ENCODE measurements at regions not wholly inside any gene's neighbourhood (a gene's known extent, or its start where the extent isn't known, plus 50 kb on each side); places are given as distances from the start of the nearest gene placed in this dataset.

DNA sequence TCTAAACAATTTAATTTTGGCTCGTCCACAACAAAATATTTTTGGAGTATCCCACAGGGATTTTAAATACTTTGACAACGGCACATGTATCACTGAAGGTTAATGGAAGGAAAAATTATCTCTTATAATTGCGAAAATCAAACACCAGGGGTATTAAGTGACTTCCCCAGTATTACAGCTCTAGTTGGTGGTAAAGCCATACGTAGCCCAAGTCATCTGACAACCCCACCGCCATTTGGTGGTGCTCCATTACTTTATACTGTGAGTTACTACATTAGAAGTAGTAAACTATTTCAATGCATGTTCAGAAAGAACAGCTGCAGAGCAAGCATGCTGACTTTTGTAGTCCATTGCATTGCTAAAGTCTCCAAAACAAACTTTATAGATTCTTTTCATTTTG, 179.7 kb downstream of the HGF start:
- Mint-ChIP-seq H3K4me1 (no peaks in the 10 kb centered on the region), H3K4me3 (no peak overlapping the region), H3K36me3 (ENCODE audit: low read depth) (no peaks in the 10 kb centered on the region), H3K27me3 (no peaks in the 10 kb centered on the region), H3K27ac (no peak overlapping the region), H3K9me3 (no peaks in the 10 kb centered on the region)
- DNase-seq, result no peak
- intact Hi-C loops (cut with micrococcal nuclease), result no loop called here

DNA sequence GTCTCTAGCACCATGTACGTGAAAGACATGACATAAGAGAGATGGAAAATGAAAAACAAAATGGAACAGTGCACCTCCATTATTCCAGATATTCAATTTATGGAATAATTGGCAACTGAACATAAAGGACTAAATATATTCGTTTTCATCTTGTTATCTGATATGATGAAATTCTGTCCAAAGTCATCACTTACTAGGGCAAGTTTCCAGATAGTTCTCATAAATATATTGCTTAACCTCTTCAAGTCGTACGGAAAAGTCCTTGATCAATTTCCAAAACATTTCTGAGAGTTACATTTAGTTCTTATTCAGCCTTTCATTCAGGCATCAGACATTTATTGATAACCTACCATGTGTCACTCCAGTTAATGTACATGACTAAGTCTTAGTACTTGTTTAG, 185.2 kb downstream of the HGF start:
- H3K36me3 Mint-ChIP-seq (ENCODE audit: low read depth), result no peaks in the 10 kb centered on the region
- no peaks in the 10 kb centered on the region for H3K4me1 Mint-ChIP-seq
- H3K27ac Mint-ChIP-seq, result no peak overlapping the region

DNA sequence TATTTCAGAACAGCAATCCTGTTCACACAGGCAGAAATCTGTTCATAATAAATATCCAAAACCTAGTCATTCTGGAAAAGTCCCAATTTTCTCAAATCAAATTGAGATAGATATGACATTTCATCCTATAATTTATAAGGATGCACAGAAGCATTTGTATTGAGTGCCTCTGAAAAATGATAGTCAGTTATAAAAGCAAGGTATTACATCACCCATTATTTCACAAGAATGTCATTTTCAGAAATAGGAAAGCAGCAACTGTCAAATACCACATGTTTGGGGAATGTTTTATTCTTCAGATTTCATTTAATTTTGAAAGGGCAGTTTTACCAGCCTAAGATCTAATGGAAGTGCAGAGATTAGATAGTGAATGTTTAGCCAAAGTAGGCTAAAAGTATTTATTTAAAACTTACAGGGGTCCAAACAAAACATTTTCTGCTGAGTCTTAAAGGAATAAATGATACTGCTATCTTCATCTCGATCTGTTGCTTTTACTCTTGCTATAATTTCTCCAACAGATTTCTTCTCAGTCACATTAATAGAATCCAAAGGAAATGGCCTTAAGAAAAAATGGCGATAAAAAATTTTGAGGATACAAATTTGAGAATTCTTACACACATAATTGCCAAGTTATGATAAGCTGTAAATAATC, 185.8 kb downstream of the HGF start:
- H3K36me3 Mint-ChIP-seq (ENCODE audit: low read depth), result no peaks in the 10 kb centered on the region
- no peaks in the 10 kb centered on the region for H3K4me1 Mint-ChIP-seq
- no peak overlapping the region for H3K4me3 Mint-ChIP-seq
- no peak overlapping the region for H3K27ac Mint-ChIP-seq
- H3K27me3 Mint-ChIP-seq, result no peaks in the 10 kb centered on the region
- DNase-seq, result no peak
- intact Hi-C loops (cut with micrococcal nuclease), result no loop called here
- H3K9me3 Mint-ChIP-seq, result no peaks in the 10 kb centered on the region

More for the DNA sequence above, 185.2 kb downstream of the HGF start:
- Mint-ChIP-seq H3K9me3 (no peaks in the 10 kb centered on the region), H3K4me3 (no peak overlapping the region), H3K27me3 (no peaks in the 10 kb centered on the region)
- intact Hi-C loops (cut with micrococcal nuclease), result no loop called here
- DNase-seq, result no peak

DNA sequence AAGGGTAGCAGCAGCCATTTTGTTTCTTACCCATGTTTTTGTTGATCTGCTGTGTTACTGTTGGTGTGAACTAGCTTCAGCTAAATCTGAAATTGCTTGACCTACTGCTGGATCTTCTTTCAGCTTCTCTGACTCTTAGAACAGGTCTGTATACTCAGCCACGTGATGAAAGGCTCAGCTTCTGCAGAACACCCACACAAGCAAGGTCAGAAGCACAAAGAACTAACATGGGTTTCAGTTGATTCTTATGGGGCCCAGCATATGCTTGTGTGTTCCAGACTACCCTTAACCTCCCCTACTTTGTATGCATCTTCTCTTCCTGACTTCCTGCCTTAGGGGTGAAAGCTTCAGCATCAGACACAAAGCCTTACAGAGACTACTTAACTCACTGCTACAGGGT, 186.8 kb downstream of the HGF start:
- H3K4me3 Mint-ChIP-seq, result no peak overlapping the region
- no peaks in the 10 kb centered on the region for H3K9me3 Mint-ChIP-seq
- H3K27ac Mint-ChIP-seq, result no peak overlapping the region
- DNase-seq, result no peak
- no peaks in the 10 kb centered on the region for H3K4me1 Mint-ChIP-seq
- H3K36me3 Mint-ChIP-seq (ENCODE audit: low read depth), result no peaks in the 10 kb centered on the region
- no peaks in the 10 kb centered on the region for H3K27me3 Mint-ChIP-seq
- intact Hi-C loops (cut with micrococcal nuclease), result no loop called here

DNA sequence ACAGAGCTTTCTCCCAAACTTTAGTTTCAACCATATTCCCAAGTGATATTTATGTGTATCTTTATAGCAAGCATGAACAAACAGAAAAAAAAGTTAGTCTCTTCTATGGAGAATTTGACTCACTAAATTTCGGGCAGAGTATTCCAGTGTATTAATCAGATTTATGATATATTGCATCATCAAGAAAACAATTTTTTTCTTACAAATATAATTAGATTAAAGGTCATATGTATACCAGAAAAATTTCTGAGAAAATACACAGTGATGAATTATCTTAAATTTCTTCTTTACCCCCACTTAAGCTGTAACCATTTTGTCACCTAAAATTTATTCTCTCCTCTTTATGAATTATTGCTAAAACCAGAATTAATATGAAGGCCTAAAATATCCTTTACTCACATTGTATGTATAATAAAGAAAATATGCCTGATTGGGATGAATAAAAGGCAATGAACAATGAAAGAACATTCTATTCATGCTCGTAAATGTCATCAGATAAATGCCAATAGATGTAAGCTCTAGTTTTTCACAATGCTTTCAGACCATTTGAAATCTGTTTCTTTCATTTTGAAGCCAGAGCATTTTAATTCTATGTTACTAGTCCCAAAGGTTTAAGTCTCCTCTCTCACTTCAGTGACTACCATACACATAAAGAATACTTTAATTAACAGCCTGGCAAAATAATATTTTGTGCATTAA, 192.1 kb downstream of the HGF start:
- Mint-ChIP-seq H3K36me3 (ENCODE audit: low read depth) (no peaks in the 10 kb centered on the region), H3K4me1 (no peaks in the 10 kb centered on the region), H3K27ac (no peak overlapping the region), H3K27me3 (no peaks in the 10 kb centered on the region), H3K4me3 (no peak overlapping the region), H3K9me3 (no peaks in the 10 kb centered on the region)
- DNase-seq, result no peak
- intact Hi-C loops (cut with micrococcal nuclease), result no loop called here

DNA sequence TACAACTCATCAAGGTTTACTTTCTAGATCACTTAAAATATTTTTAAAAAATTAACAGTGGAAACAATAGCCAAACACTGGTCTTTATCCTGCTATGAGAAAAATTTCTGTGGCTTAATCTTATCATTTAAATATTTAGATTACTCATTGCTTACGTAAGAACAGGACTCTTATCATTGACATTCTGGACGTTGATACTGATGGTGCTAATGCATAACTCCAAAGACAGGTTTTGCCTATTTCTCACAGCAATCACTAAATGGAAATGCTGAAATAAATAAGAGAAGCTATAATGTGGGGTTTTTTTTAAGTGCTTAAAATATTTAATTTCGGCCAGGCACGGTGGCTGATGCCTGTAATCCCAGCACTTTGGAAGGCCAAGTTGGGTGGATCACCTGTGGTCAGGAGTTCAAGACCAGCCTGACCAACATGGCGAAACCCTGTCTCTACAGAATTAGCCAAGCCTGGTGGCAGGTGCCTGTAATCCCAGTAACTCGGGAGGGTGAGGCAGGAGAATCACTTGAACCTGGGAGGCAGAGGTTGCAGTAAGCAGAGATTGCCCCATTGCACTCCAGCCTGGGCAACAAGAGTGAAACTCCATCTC, 195.0 kb downstream of the HGF start:
- H3K9me3 Mint-ChIP-seq, result no peaks in the 10 kb centered on the region
- no peak overlapping the region for H3K4me3 Mint-ChIP-seq
- intact Hi-C loops (cut with micrococcal nuclease), result no loop called here

DNA sequence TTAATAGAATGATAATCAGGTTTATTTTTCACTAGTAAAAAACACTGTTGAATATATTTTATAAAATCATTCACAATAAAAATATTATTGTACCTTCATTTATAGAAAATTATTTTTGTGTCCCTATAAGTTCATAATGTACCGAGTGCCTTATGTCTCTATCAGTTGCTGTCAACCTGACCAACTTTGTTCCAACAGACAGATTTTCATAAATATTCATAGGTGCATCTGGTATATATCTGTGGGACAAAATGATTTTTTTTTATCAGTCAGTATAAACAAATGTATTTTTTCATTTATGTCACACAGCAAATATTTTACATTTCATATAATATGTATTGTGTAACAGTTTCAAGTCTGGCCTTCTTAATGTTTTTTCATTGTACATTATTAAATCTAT, 195.9 kb downstream of the HGF start:
- no peak overlapping the region for H3K4me3 Mint-ChIP-seq
- H3K27ac Mint-ChIP-seq, result no peak overlapping the region
- no peaks in the 10 kb centered on the region for H3K36me3 Mint-ChIP-seq (ENCODE audit: low read depth)
- intact Hi-C loops (cut with micrococcal nuclease), result no loop called here
- no peak for DNase-seq
- no peaks in the 10 kb centered on the region for H3K27me3 Mint-ChIP-seq
- H3K4me1 Mint-ChIP-seq, result no peaks in the 10 kb centered on the region
- H3K9me3 Mint-ChIP-seq, result no peaks in the 10 kb centered on the region

More for the DNA sequence above, 195.0 kb downstream of the HGF start:
- H3K4me1 Mint-ChIP-seq, result no peaks in the 10 kb centered on the region
- no peak for DNase-seq
- H3K27ac Mint-ChIP-seq, result no peak overlapping the region
- H3K36me3 Mint-ChIP-seq (ENCODE audit: low read depth), result no peaks in the 10 kb centered on the region
- H3K27me3 Mint-ChIP-seq, result no peaks in the 10 kb centered on the region

DNA sequence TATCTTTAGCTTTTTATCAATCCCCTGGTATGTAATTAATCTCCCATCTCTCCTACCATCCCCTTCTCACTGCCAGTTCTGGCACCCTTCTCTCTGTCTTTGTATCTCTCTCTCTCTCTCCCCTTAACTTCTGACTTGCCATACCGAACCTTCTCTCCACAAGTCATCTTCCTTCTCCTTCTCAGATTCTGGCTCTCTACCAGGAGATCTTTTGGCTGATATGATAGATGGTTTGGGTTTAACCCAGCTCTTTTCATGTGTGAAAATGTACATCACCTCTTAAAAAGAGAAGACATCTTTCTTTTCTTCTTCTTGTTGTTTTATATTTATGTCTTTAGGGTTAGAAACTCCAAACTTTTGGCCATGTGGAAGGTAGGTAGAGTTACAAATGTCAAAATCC, 196.7 kb downstream of the HGF start:
- Mint-ChIP-seq H3K27me3 (no peaks in the 10 kb centered on the region), H3K4me3 (no peak overlapping the region), H3K27ac (no peak overlapping the region), H3K4me1 (no peaks in the 10 kb centered on the region), H3K9me3 (no peaks in the 10 kb centered on the region), H3K36me3 (ENCODE audit: low read depth) (no peaks in the 10 kb centered on the region)
- no peak for DNase-seq
- intact Hi-C loops (cut with micrococcal nuclease), result no loop called here

DNA sequence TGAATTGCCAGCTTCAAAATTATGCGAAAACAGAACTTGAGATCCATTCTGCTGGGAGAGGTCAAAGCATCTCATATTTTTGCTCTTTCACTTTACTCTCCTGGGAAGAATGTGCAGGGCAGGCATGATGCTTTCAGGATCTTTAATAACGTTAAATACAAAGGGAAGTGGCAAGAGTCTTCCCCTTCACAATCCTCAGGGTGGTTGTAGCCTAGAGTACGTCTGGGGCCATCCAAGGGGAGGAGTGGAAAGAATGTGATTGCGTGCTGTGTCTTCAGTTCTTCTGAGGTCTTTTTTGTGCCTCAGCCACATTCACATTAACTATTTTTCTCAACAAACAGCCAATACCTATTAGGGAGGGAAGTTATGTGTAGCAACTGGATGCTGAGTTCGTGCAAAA, 207.3 kb downstream of the HGF start:
- H3K27me3 Mint-ChIP-seq, result no peaks in the 10 kb centered on the region
- no peaks in the 10 kb centered on the region for H3K9me3 Mint-ChIP-seq
- H3K4me3 Mint-ChIP-seq, result no peak overlapping the region
- no peaks in the 10 kb centered on the region for H3K4me1 Mint-ChIP-seq
- no peak for DNase-seq
- intact Hi-C loops (cut with micrococcal nuclease), result no loop called here
- H3K27ac Mint-ChIP-seq, result no peak overlapping the region
- H3K36me3 Mint-ChIP-seq (ENCODE audit: low read depth), result no peaks in the 10 kb centered on the region

DNA sequence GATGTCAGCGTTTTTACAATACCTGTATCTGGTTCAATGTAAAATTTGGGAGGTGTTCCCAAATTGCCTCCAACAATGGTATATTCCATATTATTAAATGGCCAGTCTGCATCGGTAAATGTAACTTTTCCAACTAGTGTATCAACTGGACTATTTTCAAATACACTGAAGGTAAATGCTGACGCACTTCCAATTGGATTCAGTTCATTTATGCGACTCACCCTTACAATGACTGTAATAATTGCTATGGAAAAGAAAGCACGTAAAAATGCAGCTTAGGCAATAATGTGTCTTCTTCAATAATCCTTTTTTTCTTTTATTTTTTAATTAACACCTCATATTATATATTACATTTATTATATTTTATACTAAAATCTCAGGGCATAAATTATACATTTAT, 209.1 kb downstream of the HGF start:
- H3K36me3 Mint-ChIP-seq (ENCODE audit: low read depth), result no peaks in the 10 kb centered on the region
- no peak for DNase-seq
- intact Hi-C loops (cut with micrococcal nuclease), result no loop called here

DNA sequence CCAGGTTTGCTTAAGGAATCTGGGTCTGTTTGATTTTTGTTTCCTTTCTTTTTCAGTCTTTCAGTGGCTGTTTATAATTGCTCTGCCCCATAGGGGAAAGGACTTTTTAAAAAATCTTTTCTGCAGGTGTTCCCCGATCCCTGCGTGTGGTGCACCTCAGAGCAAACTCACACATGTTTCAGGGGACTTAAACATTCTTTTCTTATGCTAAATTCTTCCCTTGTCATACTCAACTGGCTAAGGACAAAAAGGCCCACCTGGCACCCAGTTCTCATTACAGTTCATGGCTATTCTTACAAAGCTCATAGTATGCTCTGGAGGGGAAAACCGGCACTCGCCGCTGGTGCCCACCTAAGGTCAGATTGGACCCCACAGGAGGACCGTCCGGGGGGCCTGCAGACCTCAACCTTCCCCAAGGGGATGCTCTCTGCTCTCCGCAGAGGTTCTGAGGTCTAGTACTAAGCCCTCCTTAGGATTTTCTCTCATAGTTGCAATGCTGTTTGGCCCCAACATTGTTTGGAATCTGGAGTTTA, 220.3 kb downstream of the HGF start:
- H3K4me3 Mint-ChIP-seq, result no peak overlapping the region
- DNase-seq, result no peak
- H3K36me3 Mint-ChIP-seq (ENCODE audit: low read depth), result no peaks in the 10 kb centered on the region
- H3K27me3 Mint-ChIP-seq, result no peaks in the 10 kb centered on the region
- no peaks in the 10 kb centered on the region for H3K4me1 Mint-ChIP-seq
- no peaks in the 10 kb centered on the region for H3K9me3 Mint-ChIP-seq
- H3K27ac Mint-ChIP-seq, result no peak overlapping the region
- intact Hi-C loops (cut with micrococcal nuclease), result no loop called here

More for the DNA sequence above, 209.1 kb downstream of the HGF start:
- Mint-ChIP-seq H3K27ac (no peak overlapping the region), H3K9me3 (no peaks in the 10 kb centered on the region), H3K27me3 (no peaks in the 10 kb centered on the region), H3K4me3 (no peak overlapping the region), H3K4me1 (no peaks in the 10 kb centered on the region)

DNA sequence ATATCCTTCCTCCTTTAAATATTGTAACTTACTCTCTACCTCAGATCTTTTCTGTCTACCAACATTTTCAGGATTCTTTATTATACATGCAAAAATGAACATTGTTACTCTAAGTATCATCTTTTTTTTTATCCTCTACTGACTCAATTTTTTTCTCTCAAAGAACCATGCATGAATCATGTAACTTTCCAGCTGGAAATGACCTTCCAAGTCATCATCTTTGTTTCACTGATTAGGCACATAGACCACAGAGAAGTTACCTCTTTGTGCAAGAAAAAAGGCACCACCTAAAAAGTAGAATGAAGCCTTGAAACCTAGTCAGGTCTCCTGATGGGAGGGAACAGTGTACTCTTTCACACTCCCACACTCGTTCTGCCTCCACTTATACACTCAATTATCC, 234.9 kb downstream of the HGF start:
- Mint-ChIP-seq H3K9me3 (no peaks in the 10 kb centered on the region), H3K27ac (no peak overlapping the region), H3K27me3 (no peaks in the 10 kb centered on the region), H3K4me1 (no peaks in the 10 kb centered on the region), H3K4me3 (no peak overlapping the region), H3K36me3 (ENCODE audit: low read depth) (peaks cover 2% of the 10 kb centered on the region)
- intact Hi-C loops (cut with micrococcal nuclease), result no loop called here
- DNase-seq, result no peak

DNA sequence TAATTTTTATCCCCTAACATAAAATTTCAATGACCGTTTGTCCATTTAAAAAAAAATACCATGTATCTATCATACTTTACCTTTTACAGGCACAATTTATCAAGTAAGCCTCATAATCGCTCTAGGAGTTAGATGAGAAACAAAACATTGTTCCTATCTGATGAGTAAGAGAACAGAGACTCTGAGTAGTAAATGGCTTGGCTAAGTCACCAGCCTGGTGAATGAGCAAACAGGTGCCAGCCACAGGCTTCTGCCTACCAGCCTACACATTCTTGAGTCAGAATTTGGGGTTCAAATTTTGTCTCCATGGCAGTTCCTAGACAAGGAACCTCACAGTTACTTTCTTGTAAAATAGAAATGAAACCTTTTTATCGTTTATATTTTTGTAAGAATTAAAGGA, 235.4 kb downstream of the HGF start:
- no peaks in the 10 kb centered on the region for H3K9me3 Mint-ChIP-seq
- H3K4me3 Mint-ChIP-seq, result no peak overlapping the region
- intact Hi-C loops (cut with micrococcal nuclease), result no loop called here
- H3K27ac Mint-ChIP-seq, result no peak overlapping the region
- no peak for DNase-seq
- no peaks in the 10 kb centered on the region for H3K27me3 Mint-ChIP-seq
- no peaks in the 10 kb centered on the region for H3K4me1 Mint-ChIP-seq
- peaks cover 2% of the 10 kb centered on the region for H3K36me3 Mint-ChIP-seq (ENCODE audit: low read depth)

DNA sequence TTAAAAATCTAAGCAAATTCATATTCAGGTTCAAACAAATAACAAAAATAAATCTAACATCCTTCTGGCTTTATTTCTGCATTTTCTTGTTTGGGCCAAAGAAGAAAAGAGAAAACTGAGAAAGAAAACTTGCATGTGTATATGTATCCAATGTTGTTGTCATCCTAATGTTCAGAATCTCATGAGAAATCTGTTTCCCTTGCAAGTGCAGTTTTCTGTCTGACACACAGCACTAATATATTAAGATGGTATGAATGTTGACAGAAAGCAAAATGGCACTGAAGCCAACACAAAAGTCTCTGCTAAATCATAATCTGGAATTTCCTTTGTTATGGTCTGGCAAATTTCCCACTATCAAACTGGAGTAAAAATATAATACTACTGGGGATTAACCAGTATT, 235.9 kb downstream of the HGF start:
- H3K9me3 Mint-ChIP-seq, result no peaks in the 10 kb centered on the region
- no peak overlapping the region for H3K27ac Mint-ChIP-seq
- DNase-seq, result no peak
- peaks cover 2% of the 10 kb centered on the region for H3K36me3 Mint-ChIP-seq (ENCODE audit: low read depth)
- intact Hi-C loops (cut with micrococcal nuclease), result no loop called here
- no peaks in the 10 kb centered on the region for H3K4me1 Mint-ChIP-seq
- H3K4me3 Mint-ChIP-seq, result no peak overlapping the region
- no peaks in the 10 kb centered on the region for H3K27me3 Mint-ChIP-seq
